Effector memory CD4-positive, alpha-beta T cell (primary cell): ENCODE measurements at regions not wholly inside any gene's neighbourhood (a gene's known extent, or its start where the extent isn't known, plus 50 kb on each side); places are given as distances from the start of the nearest gene placed in this dataset.

Experiments
- DNase-seq, 3 donors: peaks; one replicate each; pipeline ENCODE4 v3.0.0-alpha.2; 2020
- H3K27ac ChIP-seq: 2 replicates; pipeline ENCODE4 v1.7.0; 2013; ENCODE audit warnings: mild to moderate bottlenecking, low read length, moderate library complexity; ENCODE audit not compliant: insufficient read depth, poor library complexity, severe bottlenecking
- H3K27me3 ChIP-seq: replicated peaks from 2 replicates; pipeline ENCODE4 v1.7.0; 2013; ENCODE audit warnings: mild to moderate bottlenecking, low read length; ENCODE audit not compliant: insufficient read depth, control insufficient read depth, poor library complexity, severe bottlenecking
- H3K36me3 ChIP-seq: 2 replicates; pipeline ENCODE4 v1.7.0; 2013; ENCODE audit warnings: mild to moderate bottlenecking, low read length, moderate library complexity; ENCODE audit not compliant: control insufficient read depth, insufficient read depth
- H3K4me1 ChIP-seq: 2 replicates; pipeline ENCODE4 v1.7.0; 2013; ENCODE audit warnings: low read length, mild to moderate bottlenecking; ENCODE audit not compliant: control insufficient read depth, insufficient read depth, poor library complexity, severe bottlenecking
- H3K4me3 ChIP-seq: 2 replicates; pipeline ENCODE4 v1.7.0; 2013; ENCODE audit warnings: low read length, low read depth, mild to moderate bottlenecking; ENCODE audit not compliant: insufficient read depth, poor library complexity, severe bottlenecking
- H3K9me3 ChIP-seq: 2 replicates; pipeline ENCODE4 v1.7.0; 2013; ENCODE audit warnings: mild to moderate bottlenecking, low read length, moderate library complexity; ENCODE audit not compliant: control insufficient read depth

DNA sequence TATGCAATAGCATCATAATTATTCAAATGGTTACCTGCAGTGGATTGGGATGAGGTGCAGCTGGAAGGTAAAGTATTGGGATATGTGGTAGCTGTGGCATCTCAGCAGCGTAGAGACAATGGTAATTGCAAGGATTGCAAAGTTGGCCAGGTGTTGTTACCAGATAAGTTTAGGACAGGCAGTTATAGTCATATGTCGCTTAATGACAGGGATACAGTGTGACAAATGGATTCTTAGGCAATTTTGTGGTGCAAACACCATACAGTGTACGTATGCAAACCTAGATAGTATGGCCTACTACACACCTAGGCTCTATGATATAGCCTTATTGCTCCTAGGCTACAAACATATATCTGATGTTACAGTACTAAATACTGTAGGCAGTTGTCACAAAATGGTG, 163.5 kb upstream of the LYZL2 start:
- Histone ChIP-seq H3K4me1 (peaks cover 16% of the 10 kb centered on the region), H3K27me3 (no peaks in the 10 kb centered on the region), H3K27ac (no peak overlapping the region), H3K36me3 (no peaks in the 10 kb centered on the region), H3K4me3 (no peak overlapping the region), H3K9me3 (no peaks in the 10 kb centered on the region)
- no peak for DNase-seq

DNA sequence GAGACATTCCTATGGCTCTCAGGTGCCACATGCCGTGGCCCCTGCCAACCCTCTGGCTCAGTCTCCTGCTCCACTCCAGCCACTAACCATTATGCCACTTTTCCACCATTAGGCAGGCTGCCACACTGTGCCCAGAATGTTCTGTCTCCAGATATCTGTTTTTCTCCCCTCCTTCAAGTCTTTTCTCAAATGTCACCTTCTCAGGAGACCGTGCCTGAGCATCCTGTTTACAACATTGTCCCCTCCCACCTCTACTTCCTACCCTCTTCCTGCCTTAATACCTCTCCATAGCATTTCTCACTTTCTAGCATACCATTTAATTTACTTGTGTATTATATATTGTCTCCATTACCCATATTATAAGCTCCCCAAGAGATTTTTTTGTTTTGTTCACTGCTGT, 162.5 kb upstream of the LYZL2 start:
- Histone ChIP-seq H3K36me3 (no peaks in the 10 kb centered on the region), H3K4me1 (peaks cover 16% of the 10 kb centered on the region), H3K9me3 (no peaks in the 10 kb centered on the region), H3K27ac (peak overlapping the region; percentile 20), H3K27me3 (no peaks in the 10 kb centered on the region), H3K4me3 (no peak overlapping the region)
- no peak for DNase-seq

DNA sequence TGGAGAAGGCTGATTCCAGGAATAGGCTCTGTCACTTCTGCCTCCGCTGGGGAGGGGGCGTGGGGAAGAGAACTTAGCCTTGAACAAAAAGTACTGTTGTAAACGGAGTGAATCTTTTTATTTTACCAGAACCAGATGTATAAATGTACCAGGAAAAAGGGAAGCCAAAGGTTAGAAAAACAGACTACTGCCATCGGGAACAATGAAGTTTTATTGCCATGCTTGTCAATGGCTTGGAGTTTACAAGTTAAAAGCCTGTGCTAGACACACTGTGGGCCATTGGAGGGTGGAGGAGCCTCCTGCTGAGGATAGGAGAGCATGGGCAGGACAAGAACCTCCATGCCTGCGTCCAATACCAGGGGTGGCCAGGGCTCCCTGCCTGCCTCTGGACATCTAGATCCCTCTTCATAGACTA, 161.7 kb upstream of the LYZL2 start:
- Histone ChIP-seq H3K9me3 (no peaks in the 10 kb centered on the region), H3K27ac (no peak overlapping the region), H3K4me3 (no peak overlapping the region), H3K27me3 (no peaks in the 10 kb centered on the region), H3K4me1 (peaks cover 16% of the 10 kb centered on the region), H3K36me3 (no peaks in the 10 kb centered on the region)
- no peak for DNase-seq

DNA sequence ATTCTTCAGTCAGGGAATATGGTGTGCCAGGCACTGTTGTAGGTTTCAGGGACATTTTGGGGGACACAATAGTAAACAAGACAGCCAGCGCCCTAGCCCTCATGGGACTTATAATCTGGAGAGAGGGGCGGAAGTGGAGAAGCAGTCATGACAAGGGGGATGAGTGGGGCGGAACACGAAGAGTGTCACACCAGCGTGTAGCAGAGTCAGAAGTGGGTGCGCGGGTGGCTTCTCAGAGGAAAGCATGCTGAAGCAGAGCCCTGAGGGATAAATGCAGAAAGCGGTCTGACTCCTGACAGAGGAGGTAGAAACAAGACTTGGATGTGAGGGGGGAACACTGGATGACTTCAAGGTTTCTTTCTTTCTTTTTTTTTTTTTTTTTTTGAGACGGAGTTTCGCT, 160.3 kb upstream of the LYZL2 start:
- no peaks in the 10 kb centered on the region for H3K9me3 ChIP-seq
- no peaks in the 10 kb centered on the region for H3K27me3 ChIP-seq
- peaks cover 20% of the 10 kb centered on the region for H3K4me1 ChIP-seq
- H3K4me3 ChIP-seq: no peak overlapping the region
- DNase-seq: no peak
- no peaks in the 10 kb centered on the region for H3K36me3 ChIP-seq
- no peak overlapping the region for H3K27ac ChIP-seq

DNA sequence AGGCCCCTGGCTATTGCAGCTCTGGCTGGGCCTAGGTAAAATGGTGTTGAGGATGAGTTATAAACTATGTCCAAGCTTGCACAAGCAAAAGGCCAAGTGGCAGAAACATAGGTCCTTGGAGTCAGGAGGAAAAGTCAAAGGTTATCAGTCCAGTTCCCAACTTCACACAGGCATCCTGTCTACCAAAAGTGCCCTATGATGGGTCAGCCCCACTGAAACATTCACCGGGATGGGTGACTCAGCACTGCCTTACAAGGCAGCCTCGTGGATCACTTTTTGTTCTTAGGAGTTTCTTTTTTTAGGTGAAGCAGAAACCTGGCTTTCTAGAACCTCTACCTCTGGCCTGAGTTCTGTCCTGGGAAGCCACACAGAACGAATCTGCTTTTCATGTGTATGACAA, 158.8 kb upstream of the LYZL2 start:
- DNase-seq: no peak
- Histone ChIP-seq H3K4me1 (peaks cover 29% of the 10 kb centered on the region), H3K4me3 (no peak overlapping the region), H3K36me3 (no peaks in the 10 kb centered on the region), H3K27me3 (no peaks in the 10 kb centered on the region), H3K27ac (no peak overlapping the region), H3K9me3 (no peaks in the 10 kb centered on the region)

DNA sequence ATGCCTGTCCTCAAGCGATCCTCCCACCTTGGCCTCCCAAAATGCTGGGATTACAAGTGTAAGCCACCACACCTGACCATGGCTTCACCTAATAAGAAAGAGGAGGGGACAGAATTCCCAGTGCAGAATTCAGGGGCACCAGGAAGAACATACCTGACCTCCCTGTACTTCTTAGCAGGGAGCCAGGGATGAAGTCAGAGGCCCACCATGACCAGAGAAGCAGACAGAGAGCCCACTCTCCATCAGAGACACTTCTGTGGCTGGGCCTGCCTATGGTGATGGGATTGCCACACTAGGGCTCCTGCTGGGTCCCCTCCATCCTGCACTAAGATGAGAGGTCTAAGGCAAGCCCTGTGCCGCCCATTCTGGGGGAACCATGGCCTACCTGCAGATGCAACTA, 157.4 kb upstream of the LYZL2 start:
- Histone ChIP-seq H3K4me1 (peaks cover 21% of the 10 kb centered on the region), H3K4me3 (no peak overlapping the region), H3K27me3 (no peaks in the 10 kb centered on the region), H3K27ac (no peak overlapping the region), H3K9me3 (no peaks in the 10 kb centered on the region), H3K36me3 (no peaks in the 10 kb centered on the region)
- DNase-seq: no peak

DNA sequence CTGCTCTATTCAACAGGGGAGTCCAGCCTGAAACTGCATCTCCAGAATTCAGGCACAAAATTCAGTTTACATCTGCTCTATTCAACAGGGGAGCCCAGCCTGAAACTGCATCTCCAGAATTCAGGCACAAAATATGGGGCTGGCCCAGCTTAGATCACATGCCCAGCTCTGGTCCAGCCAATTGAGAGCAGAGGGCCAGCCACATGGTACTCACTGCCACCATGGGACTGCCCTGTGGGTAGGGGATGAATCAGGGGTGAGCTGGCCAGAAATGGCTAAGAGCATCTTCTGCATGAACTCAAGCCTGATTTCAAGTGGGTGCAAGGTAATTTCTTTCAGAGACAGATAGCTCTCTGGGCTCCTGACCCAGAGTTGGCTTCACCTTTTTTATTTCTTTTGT, 156.6 kb upstream of the LYZL2 start:
- no peak for DNase-seq
- Histone ChIP-seq H3K27me3 (no peaks in the 10 kb centered on the region), H3K9me3 (no peaks in the 10 kb centered on the region), H3K4me1 (peaks cover 13% of the 10 kb centered on the region), H3K4me3 (no peak overlapping the region), H3K27ac (no peak overlapping the region), H3K36me3 (no peaks in the 10 kb centered on the region)

DNA sequence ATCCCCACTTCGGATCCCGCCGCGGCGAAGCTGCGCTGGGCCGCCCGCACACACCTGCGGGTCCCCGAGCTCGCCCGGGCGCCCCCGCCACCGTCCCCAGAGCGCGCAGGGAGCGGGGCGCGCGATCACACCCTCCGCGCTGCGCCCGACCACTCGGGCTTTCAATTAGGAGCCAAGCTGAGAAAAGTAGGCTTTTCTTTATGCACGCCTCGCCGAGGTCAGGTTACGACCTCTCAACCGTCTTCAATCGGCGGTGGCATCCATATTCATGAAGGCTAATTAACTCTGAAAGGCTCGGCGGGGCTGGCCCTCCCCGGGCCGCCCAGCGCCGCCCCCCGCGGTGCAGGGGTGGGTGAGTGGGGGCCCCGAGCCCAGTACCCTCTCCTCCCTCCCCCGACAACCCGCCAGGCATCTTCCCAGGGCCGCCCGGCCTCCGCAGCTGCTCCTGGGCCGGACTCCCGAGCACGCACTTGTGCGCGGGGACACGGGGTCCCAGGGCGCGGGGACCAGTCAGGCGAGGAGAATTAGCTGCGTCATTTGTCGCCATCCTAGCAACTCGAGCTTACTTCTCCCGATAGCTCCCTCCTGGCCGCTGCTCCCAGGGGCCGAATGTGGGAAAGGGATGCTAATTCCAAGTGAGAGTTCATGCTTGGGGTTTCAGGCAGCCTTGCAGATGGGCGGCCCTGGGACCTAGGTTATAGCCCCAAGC, 155.5 kb upstream of the LYZL2 start:
- Histone ChIP-seq H3K9me3 (no peaks in the 10 kb centered on the region), H3K4me3 (peak overlapping the region; percentile 77), H3K27ac (peak overlapping the region; percentile 50), H3K27me3 (no peaks in the 10 kb centered on the region), H3K4me1 (peaks cover 13% of the 10 kb centered on the region), H3K36me3 (no peaks in the 10 kb centered on the region)
- no peak for DNase-seq

DNA sequence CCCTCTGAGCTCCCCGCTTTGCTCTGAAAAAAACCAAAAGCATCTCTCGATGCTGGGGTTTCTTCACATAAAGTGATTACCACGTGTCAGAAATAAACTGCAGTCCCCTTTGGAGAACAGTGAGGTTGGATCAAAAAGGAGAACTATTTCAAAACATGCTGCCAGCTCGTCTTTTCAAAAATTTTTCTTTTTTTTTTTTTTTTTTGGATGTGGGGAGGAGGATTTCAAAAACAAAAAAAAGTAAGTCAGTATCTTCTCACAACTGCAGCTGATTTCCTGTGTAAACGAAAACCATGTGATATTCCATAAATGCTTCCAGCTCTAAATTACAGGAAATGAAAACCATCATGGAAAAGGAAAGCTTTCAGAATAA, 155.0 kb upstream of the LYZL2 start:
- H3K27me3 ChIP-seq: no peaks in the 10 kb centered on the region
- no peaks in the 10 kb centered on the region for H3K9me3 ChIP-seq
- H3K4me1 ChIP-seq: peaks cover 13% of the 10 kb centered on the region
- no peaks in the 10 kb centered on the region for H3K36me3 ChIP-seq
- H3K4me3 ChIP-seq: peak overlapping the region; percentile 77
- DNase-seq: no peak
- peak overlapping the region; percentile 50 for H3K27ac ChIP-seq

DNA sequence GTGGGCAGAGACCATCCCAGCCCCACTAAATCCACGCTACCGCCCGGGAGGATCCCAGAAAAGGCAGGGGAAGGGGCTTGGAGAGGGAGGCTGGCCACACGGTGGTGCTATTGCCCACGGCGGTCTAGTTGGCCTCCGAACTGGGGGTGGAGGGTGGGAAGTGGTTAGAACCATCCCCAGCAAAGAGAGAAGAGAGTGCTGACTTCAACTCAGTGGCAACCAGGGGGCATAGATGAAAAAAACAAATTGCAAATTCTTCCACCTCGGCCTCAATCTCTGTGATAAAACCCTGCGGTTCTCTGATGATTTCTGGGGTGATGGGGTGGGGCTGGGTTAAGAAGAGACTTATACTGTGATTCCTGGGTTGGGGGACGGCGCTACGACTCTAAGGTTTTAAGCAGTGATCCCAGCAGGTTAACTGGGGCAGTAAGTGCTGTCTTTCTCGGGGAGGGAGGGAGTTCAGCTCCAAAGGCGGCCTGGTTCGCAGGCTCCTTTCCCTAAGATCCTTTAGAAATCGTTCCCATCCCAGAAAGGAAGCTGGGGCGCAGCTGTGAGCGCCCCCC, 154.5 kb upstream of the LYZL2 start:
- no peaks in the 10 kb centered on the region for H3K36me3 ChIP-seq
- no peak overlapping the region for H3K27ac ChIP-seq
- H3K4me3 ChIP-seq: peak overlapping the region; percentile 77
- DNase-seq: peak; percentile 62 to 69 (median 63)
- no peaks in the 10 kb centered on the region for H3K27me3 ChIP-seq
- no peaks in the 10 kb centered on the region for H3K9me3 ChIP-seq
- H3K4me1 ChIP-seq: peaks cover 13% of the 10 kb centered on the region
